ENCODE measurements at regions not wholly inside any gene's neighbourhood (a gene's known extent, or its start where the extent isn't known, plus 50 kb on each side); places are given as distances from the start of the nearest gene placed in this dataset.

- TF ChIP-seq CTCF (conservative IDR thresholded peaks at IDR 0.05; ENCODE audit: low read depth in 2 of 2): no peak
- TF ChIP-seq JUNB (IDR thresholded peaks at IDR 0.05; ENCODE audit: unreplicated experiment): no peak
- TF ChIP-seq POLR2AphosphoS5 (IDR thresholded peaks at IDR 0.05; ENCODE audit: low read depth): no peak
- TF ChIP-seq EZH2 (IDR thresholded peaks at IDR 0.05; ENCODE audit: low read depth, unreplicated experiment): no peak
- no peak for TF ChIP-seq REST (IDR thresholded peaks at IDR 0.05; ENCODE audit: unreplicated experiment)
- no peak for TF ChIP-seq ZNF462 (CRISPR knock-in tag; IDR thresholded peaks at IDR 0.05)
- no peak for TF ChIP-seq STAT1 (IDR thresholded peaks at IDR 0.05; ENCODE audit: unreplicated experiment)
- no peak for TF ChIP-seq ETS1 (IDR thresholded peaks at IDR 0.05)
- no peak for TF ChIP-seq CREB1 (CRISPR knock-in tag; IDR thresholded peaks at IDR 0.05; ENCODE audit: low read depth)
- no peak for TF ChIP-seq EZH2phosphoT487 (IDR thresholded peaks at IDR 0.05; ENCODE audit: unreplicated experiment)
These were observed 125.1 kb downstream of the GPR65 start for GRCh38 chr14:88130057-88130432.

All from GM23338 (cell line).